Ishikawa (cell line): ENCODE measurements at regions not wholly inside any gene's neighbourhood (a gene's known extent, or its start where the extent isn't known, plus 50 kb on each side); places are given as distances from the start of the nearest gene placed in this dataset.

Experiments
- CEBPB ChIP-seq: IDR thresholded peaks from 2 replicates; pipeline ENCODE4 v1.6.1; 2012
- CREB1 ChIP-seq: IDR thresholded peaks from 2 replicates; pipeline ENCODE4 v1.6.1; 2012; ENCODE audit warnings: low read depth
- EGR1 ChIP-seq: IDR thresholded peaks from 2 replicates; pipeline ENCODE4 v1.6.1; 2012
- EP300 ChIP-seq: IDR thresholded peaks from 2 replicates; pipeline ENCODE4 v1.6.1; 2012; ENCODE audit warnings: borderline replicate concordance
- FOXM1 ChIP-seq: IDR thresholded peaks from 2 replicates; pipeline ENCODE4 v1.6.1; 2012; ENCODE audit warnings: low read depth, borderline replicate concordance
- NFIC ChIP-seq: IDR thresholded peaks from 2 replicates; pipeline ENCODE4 v1.6.1; 2012
- RAD21 ChIP-seq: IDR thresholded peaks from 2 replicates; pipeline ENCODE4 v1.6.1; 2012; ENCODE audit warnings: low read depth
- TAF1 ChIP-seq: IDR thresholded peaks from 2 replicates; pipeline ENCODE4 v1.6.1; 2012; ENCODE audit warnings: low read depth, mild to moderate bottlenecking
- TCF12 ChIP-seq: IDR thresholded peaks from 2 replicates; pipeline ENCODE4 v1.6.1; 2012; ENCODE audit warnings: low read depth
- TEAD4 ChIP-seq: IDR thresholded peaks from 2 replicates; pipeline ENCODE4 v1.6.1; 2012
- YY1 ChIP-seq: IDR thresholded peaks from 2 replicates; pipeline ENCODE4 v1.6.1; 2012; ENCODE audit warnings: low read depth
- ZBTB7A ChIP-seq: IDR thresholded peaks from 2 replicates; pipeline ENCODE4 v1.6.1; 2012; ENCODE audit warnings: low read depth
- TF ChIP-seq, protein P1 (sequence below): IDR thresholded peaks from 2 replicates; pipeline ENCODE4 v1.6.1; 2012; ENCODE audit warnings: low read depth, mild to moderate bottlenecking
- TF ChIP-seq, protein P2 (sequence below): IDR thresholded peaks from 2 replicates; pipeline ENCODE4 v1.6.1; 2012
- TF ChIP-seq, protein P3 (sequence below): IDR thresholded peaks from 2 replicates; pipeline ENCODE4 v1.6.1; 2012

- TF ChIP-seq TEAD4: no peak
- TF ChIP-seq, protein P1, sequence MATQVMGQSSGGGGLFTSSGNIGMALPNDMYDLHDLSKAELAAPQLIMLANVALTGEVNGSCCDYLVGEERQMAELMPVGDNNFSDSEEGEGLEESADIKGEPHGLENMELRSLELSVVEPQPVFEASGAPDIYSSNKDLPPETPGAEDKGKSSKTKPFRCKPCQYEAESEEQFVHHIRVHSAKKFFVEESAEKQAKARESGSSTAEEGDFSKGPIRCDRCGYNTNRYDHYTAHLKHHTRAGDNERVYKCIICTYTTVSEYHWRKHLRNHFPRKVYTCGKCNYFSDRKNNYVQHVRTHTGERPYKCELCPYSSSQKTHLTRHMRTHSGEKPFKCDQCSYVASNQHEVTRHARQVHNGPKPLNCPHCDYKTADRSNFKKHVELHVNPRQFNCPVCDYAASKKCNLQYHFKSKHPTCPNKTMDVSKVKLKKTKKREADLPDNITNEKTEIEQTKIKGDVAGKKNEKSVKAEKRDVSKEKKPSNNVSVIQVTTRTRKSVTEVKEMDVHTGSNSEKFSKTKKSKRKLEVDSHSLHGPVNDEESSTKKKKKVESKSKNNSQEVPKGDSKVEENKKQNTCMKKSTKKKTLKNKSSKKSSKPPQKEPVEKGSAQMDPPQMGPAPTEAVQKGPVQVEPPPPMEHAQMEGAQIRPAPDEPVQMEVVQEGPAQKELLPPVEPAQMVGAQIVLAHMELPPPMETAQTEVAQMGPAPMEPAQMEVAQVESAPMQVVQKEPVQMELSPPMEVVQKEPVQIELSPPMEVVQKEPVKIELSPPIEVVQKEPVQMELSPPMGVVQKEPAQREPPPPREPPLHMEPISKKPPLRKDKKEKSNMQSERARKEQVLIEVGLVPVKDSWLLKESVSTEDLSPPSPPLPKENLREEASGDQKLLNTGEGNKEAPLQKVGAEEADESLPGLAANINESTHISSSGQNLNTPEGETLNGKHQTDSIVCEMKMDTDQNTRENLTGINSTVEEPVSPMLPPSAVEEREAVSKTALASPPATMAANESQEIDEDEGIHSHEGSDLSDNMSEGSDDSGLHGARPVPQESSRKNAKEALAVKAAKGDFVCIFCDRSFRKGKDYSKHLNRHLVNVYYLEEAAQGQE: no peak
- TF ChIP-seq EGR1: no peak
- TF ChIP-seq EP300: no peak
- no peak for TF ChIP-seq TCF12
- no peak for TF ChIP-seq CEBPB
- no peak for TF ChIP-seq NFIC
- no peak for TF ChIP-seq FOXM1
- TF ChIP-seq, protein P2, sequence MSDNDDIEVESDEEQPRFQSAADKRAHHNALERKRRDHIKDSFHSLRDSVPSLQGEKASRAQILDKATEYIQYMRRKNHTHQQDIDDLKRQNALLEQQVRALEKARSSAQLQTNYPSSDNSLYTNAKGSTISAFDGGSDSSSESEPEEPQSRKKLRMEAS: no peak
Measured at GRCh38 chr22:48699511-48699910, 1128.2 kb downstream of the BRD1 start.

DNA sequence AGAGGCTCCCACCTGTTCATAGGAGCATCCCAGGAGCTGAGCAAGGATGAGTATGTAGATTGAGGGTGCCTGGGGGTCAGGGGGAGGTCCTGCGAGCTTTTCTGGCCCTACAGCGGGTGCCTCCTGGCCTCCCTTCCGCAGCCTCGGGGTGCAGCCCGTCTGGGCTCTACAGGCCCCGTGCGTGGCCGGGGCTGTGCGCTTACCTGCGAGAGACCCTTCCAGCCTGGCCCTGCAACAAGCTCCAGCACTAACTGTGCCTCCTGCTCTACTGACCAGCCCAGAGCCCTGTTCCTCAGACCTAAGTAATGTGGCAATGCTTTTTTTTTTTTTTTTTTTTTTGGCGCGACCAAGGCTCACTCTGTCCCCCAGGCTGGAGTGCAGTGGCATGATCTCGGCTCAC, 1129.1 kb downstream of the BRD1 start:
- no peak for TF ChIP-seq FOXM1
- no peak for TF ChIP-seq ZBTB7A
- no peak for TF ChIP-seq EGR1
- TF ChIP-seq CREB1: no peak
- TF ChIP-seq TAF1: no peak
- TF ChIP-seq, protein P3, sequence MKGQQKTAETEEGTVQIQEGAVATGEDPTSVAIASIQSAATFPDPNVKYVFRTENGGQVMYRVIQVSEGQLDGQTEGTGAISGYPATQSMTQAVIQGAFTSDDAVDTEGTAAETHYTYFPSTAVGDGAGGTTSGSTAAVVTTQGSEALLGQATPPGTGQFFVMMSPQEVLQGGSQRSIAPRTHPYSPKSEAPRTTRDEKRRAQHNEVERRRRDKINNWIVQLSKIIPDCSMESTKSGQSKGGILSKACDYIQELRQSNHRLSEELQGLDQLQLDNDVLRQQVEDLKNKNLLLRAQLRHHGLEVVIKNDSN: no peak
- TF ChIP-seq TCF12: no peak

- TF ChIP-seq EP300: no peak
- TF ChIP-seq EGR1: no peak
- no peak for TF ChIP-seq FOXM1
- TF ChIP-seq YY1: no peak
- TF ChIP-seq, protein P2: no peak
- TF ChIP-seq TEAD4: no peak
- TF ChIP-seq ZBTB7A: no peak
- TF ChIP-seq, protein P1: no peak
- no peak for TF ChIP-seq RAD21
- no peak for TF ChIP-seq TAF1
- TF ChIP-seq CREB1: no peak
- no peak for TF ChIP-seq TCF12
- TF ChIP-seq, protein P3: no peak
- no peak for TF ChIP-seq NFIC
- TF ChIP-seq CEBPB: no peak
Measured at GRCh38 chr22:48697694-48698276, 1129.9 kb downstream of the BRD1 start.

- TF ChIP-seq, protein P2: no peak
- TF ChIP-seq, protein P3: no peak
Measured at GRCh38 chr22:48697223-48697622, 1130.5 kb downstream of the BRD1 start.

DNA sequence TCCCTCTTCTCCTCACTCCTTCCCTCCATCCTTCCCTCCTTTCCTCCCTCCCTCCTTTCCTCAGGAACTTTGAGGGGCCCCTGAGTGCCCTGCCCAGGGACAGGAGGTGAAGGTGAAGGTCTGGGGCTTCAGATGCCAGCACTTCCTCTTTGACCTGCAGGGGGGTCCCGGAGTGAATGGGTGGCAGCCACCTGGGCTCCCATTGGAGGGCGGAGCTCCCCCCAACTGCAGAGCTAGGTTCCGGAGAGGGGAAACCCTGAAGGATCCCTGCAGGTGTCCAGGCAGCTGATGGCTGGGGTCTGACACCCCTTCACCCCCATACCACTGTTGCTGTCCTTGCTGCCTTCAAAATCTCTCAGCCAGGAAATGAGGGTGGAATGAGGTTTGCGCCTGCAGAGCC, 1131.3 kb downstream of the BRD1 start:
- TF ChIP-seq RAD21: no peak
- no peak for TF ChIP-seq YY1
- no peak for TF ChIP-seq CEBPB
- TF ChIP-seq, protein P1: no peak
- no peak for TF ChIP-seq TCF12
- no peak for TF ChIP-seq EGR1
- no peak for TF ChIP-seq FOXM1
